T47D (cell line): ENCODE measurements at regions not wholly inside any gene's neighbourhood (a gene's known extent, or its start where the extent isn't known, plus 50 kb on each side); places are given as distances from the start of the nearest gene placed in this dataset.

Experiments
- DNase-seq, 2 experiments: peaks; one replicate each; pipeline versions ENCODE4 v3.0.0 to v3.0.0-alpha.2; 2011 to 2012; ENCODE audit warnings: low read depth in 1 of 2, low spot score in 1 of 2
- JUND ChIP-seq: IDR thresholded peaks from 2 replicates; pipeline ENCODE4 v1.6.1; 2012; ENCODE audit warnings: low read depth
- in situ Hi-C: cut with HindIII; loops from 2 replicates; pipeline ENCODE4 v1.10.0; 2016; ENCODE audit warnings: low sequenced_read_pairs, low pct_unique_long_range_greater_than_20kb

- in situ Hi-C loops, result no loop called here
- no peak for DNase-seq
- TF ChIP-seq JUND, result no peak
Observed at GRCh38 chr12:72082986-72083820, 144.6 kb downstream of the TPH2 start.

GRCh38 chr12:72084061-72084460 is 145.4 kb downstream of the TPH2 start:
- in situ Hi-C loops, result no loop called here
- no peak for TF ChIP-seq JUND
- no peak for DNase-seq

GRCh38 chr12:72084880-72085279 is 146.2 kb downstream of the TPH2 start:
- TF ChIP-seq JUND, result no peak
- no peak for DNase-seq
- in situ Hi-C loops, result no loop called here

- in situ Hi-C loops, result no loop called here
Observed at GRCh38 chr12:72089678-72090077, 151.0 kb downstream of the TPH2 start.

GRCh38 chr12:72093424-72093823 is 154.8 kb downstream of the TPH2 start:
- no peak for TF ChIP-seq JUND
- DNase-seq, result no peak
- in situ Hi-C loops, result no loop called here

More at GRCh38 chr12:72089678-72090077, 151.0 kb downstream of the TPH2 start:
- DNase-seq, result no peak
- TF ChIP-seq JUND, result no peak

- no peak for TF ChIP-seq JUND
- in situ Hi-C loops, result no loop called here
- DNase-seq, result no peak
Observed at GRCh38 chr12:72093930-72094329, 155.3 kb downstream of the TPH2 start.

- no peak for DNase-seq
- TF ChIP-seq JUND, result no peak
- in situ Hi-C loops, result no loop called here
Observed at GRCh38 chr12:72094490-72094889, 155.8 kb downstream of the TPH2 start.

- DNase-seq, result no peak
- in situ Hi-C loops, result no loop called here
- no peak for TF ChIP-seq JUND
Observed at GRCh38 chr12:72095025-72095424, 156.4 kb downstream of the TPH2 start.

- in situ Hi-C loops, result no loop called here
Observed at GRCh38 chr12:72098622-72099021, 160.0 kb downstream of the TPH2 start.

GRCh38 chr12:72100854-72101253 is 162.2 kb downstream of the TPH2 start:
- in situ Hi-C loops, result no loop called here

More at GRCh38 chr12:72098622-72099021, 160.0 kb downstream of the TPH2 start:
- no peak for DNase-seq
- TF ChIP-seq JUND, result no peak

GRCh38 chr12:72102150-72102549 is 163.5 kb downstream of the TPH2 start:
- no peak for TF ChIP-seq JUND
- no peak for DNase-seq
- in situ Hi-C loops, result no loop called here

More at GRCh38 chr12:72100854-72101253, 162.2 kb downstream of the TPH2 start:
- no peak for DNase-seq
- no peak for TF ChIP-seq JUND

- DNase-seq, result no peak
- TF ChIP-seq JUND, result no peak
- in situ Hi-C loops, result no loop called here
Observed at GRCh38 chr12:72105849-72106248, 166.3 kb upstream of the TRHDE start.

GRCh38 chr12:72110937-72111650 is 161.1 kb upstream of the TRHDE start:
- TF ChIP-seq JUND, result no peak
- in situ Hi-C loops, result no loop called here
- DNase-seq, result no peak

GRCh38 chr12:72111706-72112105 is 160.5 kb upstream of the TRHDE start:
- in situ Hi-C loops, result no loop called here
- TF ChIP-seq JUND, result no peak
- no peak for DNase-seq
